Adrenal gland (tissue), 5 donors: ENCODE measurements at regions not wholly inside any gene's neighbourhood (a gene's known extent, or its start where the extent isn't known, plus 50 kb on each side); places are given as distances from the start of the nearest gene placed in this dataset.
A peak's percentile ranks its signal among the peaks of the same experiment; 100 is the strongest.

Source experiments
- POLR2A ChIP-seq, 2 donors: fragments of 450-650 bp; IDR thresholded peaks; one replicate each; pipeline ENCODE4 v1.6.1; 2017; ENCODE audit warnings: antibody characterized with exemption in 2 of 2, mild to moderate bottlenecking in 2 of 2, moderate library complexity in 1 of 2
- TF ChIP-seq, protein P1 (sequence below), 6 experiments: fragments of 450-650 bp in 4 of 6; fragments of 200-600 bp in 2 of 6; sonication (generic) in 1 of 6; IDR thresholded peaks; 1 replicate in 5 of 6; 2 replicates in 1 of 6; pipeline versions ENCODE4 v1.5.1 to v1.8.0; 2016 to 2021; ENCODE audit warnings: antibody characterized with exemption in 6 of 6, mild to moderate bottlenecking in 2 of 6, moderate library complexity in 1 of 6
- donor health status: DM: no; HTN: no; CAD: no.

DNA sequence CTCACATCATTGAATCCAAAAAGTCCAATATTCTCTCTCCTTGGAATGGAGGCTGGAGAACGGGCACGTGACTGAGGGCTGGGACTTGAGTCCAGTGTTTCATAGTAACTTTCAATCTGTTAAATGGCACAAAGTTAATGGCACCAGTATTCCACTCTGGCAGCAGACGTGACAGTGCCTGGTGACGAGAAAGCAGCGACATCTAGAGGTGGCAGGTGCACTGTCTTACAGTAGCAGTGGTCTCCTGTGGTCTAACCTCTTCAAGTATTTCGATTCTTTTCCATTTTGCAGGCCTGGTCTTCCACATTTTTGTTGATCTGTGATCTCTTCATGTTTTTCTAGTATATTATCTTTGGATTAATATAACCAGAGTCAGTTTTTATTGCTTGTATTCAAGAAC lies 107.1 kb downstream of the OXSM start:
- TF ChIP-seq, protein P1, sequence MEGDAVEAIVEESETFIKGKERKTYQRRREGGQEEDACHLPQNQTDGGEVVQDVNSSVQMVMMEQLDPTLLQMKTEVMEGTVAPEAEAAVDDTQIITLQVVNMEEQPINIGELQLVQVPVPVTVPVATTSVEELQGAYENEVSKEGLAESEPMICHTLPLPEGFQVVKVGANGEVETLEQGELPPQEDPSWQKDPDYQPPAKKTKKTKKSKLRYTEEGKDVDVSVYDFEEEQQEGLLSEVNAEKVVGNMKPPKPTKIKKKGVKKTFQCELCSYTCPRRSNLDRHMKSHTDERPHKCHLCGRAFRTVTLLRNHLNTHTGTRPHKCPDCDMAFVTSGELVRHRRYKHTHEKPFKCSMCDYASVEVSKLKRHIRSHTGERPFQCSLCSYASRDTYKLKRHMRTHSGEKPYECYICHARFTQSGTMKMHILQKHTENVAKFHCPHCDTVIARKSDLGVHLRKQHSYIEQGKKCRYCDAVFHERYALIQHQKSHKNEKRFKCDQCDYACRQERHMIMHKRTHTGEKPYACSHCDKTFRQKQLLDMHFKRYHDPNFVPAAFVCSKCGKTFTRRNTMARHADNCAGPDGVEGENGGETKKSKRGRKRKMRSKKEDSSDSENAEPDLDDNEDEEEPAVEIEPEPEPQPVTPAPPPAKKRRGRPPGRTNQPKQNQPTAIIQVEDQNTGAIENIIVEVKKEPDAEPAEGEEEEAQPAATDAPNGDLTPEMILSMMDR (IDR thresholded peaks at IDR 0.05) = peak in 1 of 6 experiments; percentile 23
- TF ChIP-seq POLR2A (IDR thresholded peaks at IDR 0.05) = no peak
